BLaER1 treated with 17β-estradiol and CSF1 and Interleukin-3, amounts not matched to agents 10 nM and 100 nM (cell line): ENCODE measurements at regions not wholly inside any gene's neighbourhood (a gene's known extent, or its start where the extent isn't known, plus 50 kb on each side); places are given as distances from the start of the nearest gene placed in this dataset.
A peak's percentile ranks its signal among the peaks of the same experiment; 100 is the strongest.

Experiments
- H3K27ac ChIP-seq, 11 experiments: shearing (Covaris generic); formaldehyde crosslinking; 2 replicates each; pipeline ENCODE4 v1.8.1; 2022
- H3K27me3 ChIP-seq, 11 experiments: shearing (Covaris generic); formaldehyde crosslinking; 2 replicates each; pipeline ENCODE4 v1.8.1; 2022
- H3K36me3 ChIP-seq, 11 experiments: shearing (Covaris generic); formaldehyde crosslinking; 2 replicates each; pipeline ENCODE4 v1.8.1; 2022
- H3K4me1 ChIP-seq, 10 experiments: shearing (Covaris generic); formaldehyde crosslinking; 2 replicates each; pipeline ENCODE4 v1.8.1; 2022
- H3K4me2 ChIP-seq, 11 experiments: shearing (Covaris generic); formaldehyde crosslinking; 2 replicates each; pipeline ENCODE4 v1.8.1; 2022
- H3K4me3 ChIP-seq, 10 experiments: shearing (Covaris generic); formaldehyde crosslinking; 2 replicates each; pipeline ENCODE4 v1.8.1; 2022
- H3K9ac ChIP-seq, 11 experiments: shearing (Covaris generic); formaldehyde crosslinking; 2 replicates each; pipeline ENCODE4 v1.8.1; 2022
- H3K9me3 ChIP-seq, 11 experiments: shearing (Covaris generic); formaldehyde crosslinking; replicated peaks in 1 of 11; 2 replicates each; pipeline ENCODE4 v1.8.1; 2022
- H4K20me1 ChIP-seq, 11 experiments: shearing (Covaris generic); formaldehyde crosslinking; 2 replicates each; pipeline ENCODE4 v1.8.1; 2022
- Cebpa-rat ChIP-seq, 11 experiments: shearing (Covaris generic); IDR thresholded peaks; 2 replicates each; pipeline ENCODE4 v1.8.1; 2022

DNA sequence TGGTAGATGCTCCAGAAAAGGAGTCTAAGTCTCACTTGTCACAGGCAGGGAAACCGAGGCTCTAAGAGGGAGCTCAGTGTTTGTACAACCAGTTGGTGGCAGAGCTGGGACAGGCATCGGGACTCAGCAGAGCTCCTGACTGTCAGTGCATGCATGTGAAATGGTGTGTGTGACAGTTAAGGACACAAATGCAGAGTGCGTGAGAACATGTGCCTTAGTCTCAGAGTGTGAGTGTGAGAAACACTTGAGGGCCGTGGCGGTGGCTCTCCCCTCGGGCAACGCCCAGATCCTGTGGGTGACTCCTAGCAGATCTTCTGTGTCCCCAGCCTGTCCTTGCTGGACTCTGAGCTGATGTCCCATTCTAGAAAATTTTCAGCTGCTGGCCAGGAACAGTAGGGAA lies 362.6 kb downstream of the MATN1 start:
- TF ChIP-seq Cebpa-rat (IDR thresholded peaks at IDR 0.05), result no peak
- no peaks in the 10 kb centered on the region for H4K20me1 ChIP-seq
- H3K4me3 ChIP-seq, result no peak overlapping the region
- H3K4me1 ChIP-seq, result peaks cover 0 to 14% (median 0%) of the 10 kb centered on the region in 10 experiments; a peak in 5 of 20 replicates
- H3K36me3 ChIP-seq, result no peaks in the 10 kb centered on the region
- no peak overlapping the region for H3K27ac ChIP-seq
- no peak overlapping the region for H3K4me2 ChIP-seq
- H3K27me3 ChIP-seq, result no peaks in the 10 kb centered on the region
- no peaks in the 10 kb centered on the region for H3K9me3 ChIP-seq
- no peak overlapping the region for H3K9ac ChIP-seq

DNA sequence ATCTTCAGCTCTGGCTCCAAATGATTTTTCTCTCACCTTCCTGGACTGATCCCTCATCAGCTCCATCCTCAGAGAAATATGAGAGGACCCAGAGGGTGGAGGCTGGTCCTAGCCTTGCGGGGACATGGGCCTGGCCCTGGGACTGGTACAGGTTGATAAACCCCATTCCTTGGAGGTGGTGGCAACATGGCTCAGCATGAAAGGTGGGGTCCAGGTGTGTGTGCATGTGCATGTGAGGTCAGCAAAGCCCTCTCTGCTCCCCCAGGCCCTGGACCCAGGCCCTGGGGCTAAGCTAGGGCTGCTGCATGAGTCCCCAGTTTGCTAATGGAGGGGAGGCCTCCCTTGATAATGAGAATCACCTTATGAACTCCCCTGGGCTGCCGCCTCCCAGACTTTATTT lies 363.1 kb downstream of the MATN1 start:
- Histone ChIP-seq H3K4me1 (peaks cover 0 to 14% (median 0%) of the 10 kb centered on the region in 10 experiments; a peak in 5 of 20 replicates), H3K27me3 (no peaks in the 10 kb centered on the region), H4K20me1 (no peaks in the 10 kb centered on the region), H3K27ac (no peak overlapping the region), H3K4me3 (no peak overlapping the region), H3K36me3 (no peaks in the 10 kb centered on the region), H3K9ac (no peak overlapping the region), H3K9me3 (no peaks in the 10 kb centered on the region), H3K4me2 (no peak overlapping the region)
- TF ChIP-seq Cebpa-rat (IDR thresholded peaks at IDR 0.05), result no peak

DNA sequence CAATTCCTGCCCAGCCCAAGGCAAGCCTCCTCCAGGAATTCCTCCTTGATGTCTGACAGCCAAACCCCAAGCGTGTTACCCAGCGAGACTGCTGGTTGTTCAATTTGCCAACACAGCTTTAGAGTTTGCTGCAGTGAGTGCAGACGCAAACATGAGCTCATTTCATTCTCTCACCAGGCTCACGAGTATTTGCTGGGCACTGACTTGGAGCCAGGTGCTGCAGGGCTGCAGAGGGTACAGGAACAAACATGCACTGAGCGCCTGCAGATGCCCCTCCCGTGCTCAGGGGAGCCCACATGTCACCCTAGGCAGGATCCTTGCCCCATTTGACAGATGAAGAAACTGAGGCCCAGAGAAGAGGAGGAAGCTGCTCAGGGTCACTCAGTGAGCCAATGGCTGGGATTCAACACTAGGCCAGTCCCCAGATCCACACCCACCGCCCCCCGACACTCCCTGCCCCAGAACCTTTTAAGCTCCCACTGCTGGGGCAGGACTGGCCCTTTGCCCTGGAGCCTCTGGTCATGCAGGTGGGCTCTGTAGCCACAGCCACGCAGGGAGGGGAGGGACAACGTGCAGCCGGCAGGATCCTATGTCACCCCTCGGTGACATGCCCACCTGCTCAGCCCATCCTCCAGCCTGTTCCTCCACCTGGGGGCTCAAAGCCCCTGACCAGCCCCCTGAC lies 363.7 kb downstream of the MATN1 start:
- H3K36me3 ChIP-seq, result no peaks in the 10 kb centered on the region
- H3K4me2 ChIP-seq, result no peak overlapping the region
- H3K4me1 ChIP-seq, result peaks cover 0 to 14% (median 0%) of the 10 kb centered on the region in 10 experiments; a peak in 5 of 20 replicates
- H3K27me3 ChIP-seq, result no peaks in the 10 kb centered on the region
- H3K9me3 ChIP-seq, result no peaks in the 10 kb centered on the region
- H3K4me3 ChIP-seq, result no peak overlapping the region
- H3K9ac ChIP-seq, result no peak overlapping the region
- H3K27ac ChIP-seq, result no peak overlapping the region
- H4K20me1 ChIP-seq, result no peaks in the 10 kb centered on the region
- TF ChIP-seq Cebpa-rat (IDR thresholded peaks at IDR 0.05), result no peak

DNA sequence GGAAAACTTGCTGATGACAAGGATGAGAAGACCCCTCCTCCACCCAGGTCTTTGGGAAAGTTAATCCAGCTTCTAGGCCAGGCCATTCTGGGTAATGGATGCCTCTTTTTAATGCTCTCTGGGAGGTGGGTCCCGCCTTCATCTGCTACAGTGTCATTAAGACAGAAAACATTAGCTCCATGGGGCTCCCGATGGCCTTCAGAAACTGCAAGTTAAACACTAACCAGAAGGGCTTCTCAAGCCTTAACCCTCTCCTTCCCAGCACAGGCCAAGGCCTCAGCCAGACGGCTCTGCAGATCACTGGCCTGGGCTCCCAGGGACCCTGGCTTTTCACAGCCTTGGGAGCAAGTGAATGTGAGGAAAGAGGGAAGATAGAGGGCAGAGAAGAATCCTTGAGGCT lies 364.9 kb downstream of the MATN1 start:
- no peak for TF ChIP-seq Cebpa-rat (IDR thresholded peaks at IDR 0.05)
- Histone ChIP-seq H3K36me3 (no peaks in the 10 kb centered on the region), H3K4me1 (peaks cover 0 to 14% (median 0%) of the 10 kb centered on the region in 10 experiments; a peak in 5 of 20 replicates), H3K4me2 (peak overlapping the region in 1 of 11 experiments; percentile 12; a peak in 2 of 22 replicates), H3K27me3 (no peaks in the 10 kb centered on the region), H3K9me3 (no peaks in the 10 kb centered on the region), H3K4me3 (no peak overlapping the region), H3K9ac (no peak overlapping the region), H3K27ac (no peak overlapping the region), H4K20me1 (no peaks in the 10 kb centered on the region)

DNA sequence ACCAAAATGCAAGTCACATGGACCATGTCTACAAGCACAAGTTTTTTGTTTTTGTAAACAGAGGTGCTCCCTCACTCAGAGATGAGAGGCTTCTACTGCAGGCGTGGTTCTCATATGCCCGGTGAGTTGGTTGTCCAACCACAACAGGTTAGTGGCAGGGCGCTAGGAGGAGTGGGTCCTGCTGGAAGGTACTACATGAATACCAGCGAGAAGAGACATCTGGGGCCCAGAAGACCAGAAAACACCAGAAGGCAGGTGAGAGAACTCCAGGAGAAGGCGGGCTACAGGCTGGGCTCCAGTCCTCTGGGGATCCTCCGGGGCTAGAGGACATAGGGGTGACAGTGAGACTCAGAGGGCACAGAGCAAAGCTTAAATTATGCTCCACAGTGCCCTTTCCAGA lies 366.5 kb downstream of the MATN1 start:
- Histone ChIP-seq H3K4me3 (no peak overlapping the region), H3K27ac (no peak overlapping the region), H3K9me3 (no peaks in the 10 kb centered on the region), H3K9ac (no peak overlapping the region), H3K4me2 (no peak overlapping the region), H3K4me1 (peaks cover 0 to 6% (median 0%) of the 10 kb centered on the region in 10 experiments; a peak in 2 of 20 replicates), H4K20me1 (no peaks in the 10 kb centered on the region), H3K36me3 (no peaks in the 10 kb centered on the region), H3K27me3 (no peaks in the 10 kb centered on the region)
- TF ChIP-seq Cebpa-rat (IDR thresholded peaks at IDR 0.05), result no peak

DNA sequence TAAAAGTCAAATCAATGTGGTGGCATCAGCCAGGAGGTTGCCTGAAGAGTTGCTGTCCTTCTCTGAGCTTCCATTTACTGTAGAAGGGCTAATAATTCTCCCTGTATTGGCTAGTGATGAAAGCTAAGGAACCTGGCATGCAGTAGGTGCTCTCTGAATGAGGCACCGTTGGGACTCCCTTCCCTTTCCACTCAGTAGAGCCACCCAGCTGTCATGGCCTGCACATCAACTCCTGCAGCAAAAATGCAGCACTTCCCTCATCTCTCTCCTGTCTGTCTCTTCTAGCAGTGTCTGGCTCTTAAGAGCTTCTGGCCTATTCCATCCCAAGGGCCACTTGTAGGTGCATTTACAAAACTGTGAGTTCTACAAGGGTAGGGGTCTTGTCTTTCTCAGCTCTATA lies 369.0 kb downstream of the MATN1 start:
- peaks cover 0 to 6% (median 0%) of the 10 kb centered on the region in 10 experiments; a peak in 2 of 20 replicates for H3K4me1 ChIP-seq
- H4K20me1 ChIP-seq, result no peaks in the 10 kb centered on the region
- no peak overlapping the region for H3K9ac ChIP-seq
- no peak overlapping the region for H3K4me2 ChIP-seq
- no peak overlapping the region for H3K27ac ChIP-seq
- no peaks in the 10 kb centered on the region for H3K36me3 ChIP-seq
- no peak overlapping the region for H3K4me3 ChIP-seq
- H3K9me3 ChIP-seq, result peaks cover 0 to 5% (median under 1%) of the 10 kb centered on the region in 11 experiments; a peak in 5 of 22 replicates
- no peak for TF ChIP-seq Cebpa-rat (IDR thresholded peaks at IDR 0.05)
- H3K27me3 ChIP-seq, result no peaks in the 10 kb centered on the region

DNA sequence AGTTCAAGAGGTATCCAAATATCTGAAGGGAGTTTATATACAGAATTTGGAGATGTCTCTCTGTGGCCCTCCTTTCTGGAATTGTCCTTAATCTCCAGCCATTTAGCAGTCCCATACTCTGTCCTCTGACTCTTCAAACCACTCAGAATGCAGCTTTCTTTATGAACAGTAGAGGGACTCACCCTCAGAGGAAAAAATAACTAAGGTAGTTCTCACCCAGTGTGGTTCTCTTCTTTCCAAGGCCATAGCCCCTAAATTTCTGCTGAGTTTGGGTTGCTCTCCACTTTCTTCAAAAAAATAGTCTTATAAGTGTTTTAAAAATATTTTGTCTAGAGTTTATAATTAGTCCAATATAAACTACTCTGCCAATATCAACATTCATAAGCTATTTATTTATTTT lies 369.7 kb downstream of the MATN1 start:
- H3K36me3 ChIP-seq, result no peaks in the 10 kb centered on the region
- H3K27me3 ChIP-seq, result no peaks in the 10 kb centered on the region
- no peak overlapping the region for H3K27ac ChIP-seq
- H3K4me3 ChIP-seq, result no peak overlapping the region
- no peaks in the 10 kb centered on the region for H4K20me1 ChIP-seq
- no peak overlapping the region for H3K4me2 ChIP-seq
- peaks cover 0 to 6% (median 0%) of the 10 kb centered on the region in 10 experiments; a peak in 2 of 20 replicates for H3K4me1 ChIP-seq
- no peak for TF ChIP-seq Cebpa-rat (IDR thresholded peaks at IDR 0.05)
- no peak overlapping the region for H3K9ac ChIP-seq
- peaks cover 4 to 12% (median 9%) of the 10 kb centered on the region in 11 experiments for H3K9me3 ChIP-seq

DNA sequence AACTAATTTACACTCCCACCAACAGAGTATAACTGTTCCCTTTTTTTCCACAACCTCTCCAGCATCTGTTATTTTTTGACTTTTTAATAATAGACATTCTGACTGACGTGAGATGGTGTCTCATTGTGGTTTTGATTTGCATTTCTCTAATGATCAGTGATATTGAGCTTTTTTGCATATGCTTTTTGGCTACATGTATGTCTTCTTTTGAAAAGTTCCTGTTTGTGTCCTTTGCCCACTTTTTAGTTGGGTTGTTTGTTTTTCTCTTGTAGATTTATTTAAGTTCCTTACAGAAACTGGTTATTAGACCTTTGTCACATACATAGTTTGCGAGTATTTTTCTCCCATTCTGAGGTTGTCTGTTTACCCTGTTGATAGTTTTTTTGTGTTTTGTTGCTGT lies 375.2 kb downstream of the MATN1 start:
- Histone ChIP-seq H3K4me3 (no peak overlapping the region), H3K27me3 (peaks cover 0 to 1% (median 0%) of the 10 kb centered on the region in 11 experiments; a peak in 8 of 22 replicates), H3K4me1 (no peaks in the 10 kb centered on the region), H3K36me3 (no peaks in the 10 kb centered on the region), H3K9me3 (peaks cover 19 to 39% (median 29%) of the 10 kb centered on the region in 11 experiments), H3K4me2 (no peak overlapping the region), H4K20me1 (no peaks in the 10 kb centered on the region), H3K9ac (no peak overlapping the region), H3K27ac (no peak overlapping the region)
- TF ChIP-seq Cebpa-rat (IDR thresholded peaks at IDR 0.05), result no peak

DNA sequence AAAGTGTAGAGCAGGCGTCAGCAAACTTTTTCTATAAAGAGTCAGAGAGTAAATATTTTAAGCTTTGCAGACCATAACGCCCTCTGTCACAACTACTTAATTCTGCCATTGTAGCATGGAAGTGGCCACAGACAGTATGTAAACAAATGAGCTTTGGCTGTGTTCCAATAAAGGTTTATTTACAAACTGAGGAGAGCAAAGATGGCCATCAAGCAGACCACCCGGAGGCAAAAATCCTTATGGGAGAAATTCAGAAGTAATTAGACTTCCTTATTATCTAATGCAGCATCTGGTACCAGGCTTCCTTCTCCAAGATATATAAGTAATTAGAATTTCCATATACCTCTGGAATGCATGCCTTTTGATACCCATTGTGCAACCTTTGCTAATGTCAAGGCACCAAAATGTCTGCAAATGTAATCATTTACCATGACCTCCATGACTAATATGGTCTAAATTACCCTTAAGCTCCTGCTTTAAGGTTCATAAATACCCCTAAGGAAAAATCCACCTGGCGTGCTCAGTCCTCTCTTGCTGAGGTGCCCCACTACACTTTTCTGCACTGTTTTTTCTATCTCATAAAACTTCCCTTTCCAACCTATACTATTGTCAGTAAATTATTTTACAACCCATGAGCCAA lies 377.8 kb downstream of the MATN1 start:
- no peaks in the 10 kb centered on the region for H4K20me1 ChIP-seq

More for the DNA sequence above, 377.8 kb downstream of the MATN1 start:
- H3K27ac ChIP-seq, result no peak overlapping the region
- H3K27me3 ChIP-seq, result peaks cover 6 to 14% (median 8%) of the 10 kb centered on the region in 11 experiments; a peak in 16 of 22 replicates
- no peak overlapping the region for H3K4me3 ChIP-seq
- H3K9ac ChIP-seq, result no peak overlapping the region
- H3K4me1 ChIP-seq, result no peaks in the 10 kb centered on the region
- peaks cover 24 to 43% (median 33%) of the 10 kb centered on the region in 11 experiments for H3K9me3 ChIP-seq
- no peak overlapping the region for H3K4me2 ChIP-seq
- no peak for TF ChIP-seq Cebpa-rat (IDR thresholded peaks at IDR 0.05)
- no peaks in the 10 kb centered on the region for H3K36me3 ChIP-seq
